ENCODE measurements at regions not wholly inside any gene's neighbourhood (a gene's known extent, or its start where the extent isn't known, plus 50 kb on each side); places are given as distances from the start of the nearest gene placed in this dataset.

- no peak for TF ChIP-seq REST (IDR thresholded peaks at IDR 0.05; ENCODE audit: insufficient read depth in 1 of 2, low read depth in 2 of 2, low read length in 2 of 2)
- no peak for TF ChIP-seq SIN3A (IDR thresholded peaks at IDR 0.05; ENCODE audit: borderline replicate concordance, insufficient read depth, low read length)
- TF ChIP-seq POLR2AphosphoS5 (IDR thresholded peaks at IDR 0.05; ENCODE audit: low read depth, low read length), result no peak
- no peak for TF ChIP-seq TAF1 (IDR thresholded peaks at IDR 0.05; ENCODE audit: borderline replicate concordance, insufficient read depth, low read length)
- TF ChIP-seq FOXP2 (optimal IDR thresholded peaks at IDR 0.05; ENCODE audit: borderline replicate concordance, extremely low read depth, extremely low read length, insufficient read depth), result no peak
These were observed 80.7 kb upstream of the PITX1 start for GRCh38 chr5:135114759-135115158.
